AG04450 (cell line): ENCODE measurements at regions not wholly inside any gene's neighbourhood (a gene's known extent, or its start where the extent isn't known, plus 50 kb on each side); places are given as distances from the start of the nearest gene placed in this dataset.
"Not testable (repeated sequence)": the region's sequence is repeated elsewhere in the genome, so short reads cannot be mapped to it uniquely, and the experiment has no call there.

Experiments
- CTCF ChIA-PET: fragments of 300-600, 350-600 bp; formaldehyde crosslinking; extraction: SDS; loops from one replicate; lab custom pipeline; 2022; ENCODE audit warnings: antibody characterized with exemption, inconsistent platforms; lab: Charles Lee
- POLR2A ChIA-PET: fragments of 350-600 bp; formaldehyde crosslinking; extraction: SDS; loops from one replicate; lab custom pipeline; 2021; ENCODE audit warnings: antibody characterized with exemption, inconsistent platforms; lab: Yijun Ruan, JAX
- DNase-seq: peaks from one replicate; pipeline ENCODE4 v3.0.0-alpha.2; 2011; ENCODE audit warnings: low read depth, low spot score
- H3K27ac ChIP-seq: one replicate; pipeline ENCODE4 v1.5.1; 2012; ENCODE audit warnings: low read depth, low read length, control low read depth
- H3K27me3 ChIP-seq: one replicate; pipeline ENCODE4 v1.6.0; 2012; ENCODE audit warnings: low read length; ENCODE audit not compliant: control insufficient read depth, insufficient read depth
- H3K4me3 ChIP-seq: 2 replicates; pipeline ENCODE4 v1.5.1; 2011; ENCODE audit warnings: mild to moderate bottlenecking, low read depth, low read length, control low read depth
- H3K9me3 ChIP-seq: 2 replicates; pipeline ENCODE4 v1.5.1; 2012; ENCODE audit warnings: low read length; ENCODE audit not compliant: control insufficient read depth, insufficient read depth
- TF ChIP-seq, protein P1 (sequence below): IDR thresholded peaks from 2 replicates; pipeline ENCODE4 v1.5.1; 2011; ENCODE audit warnings: low read depth, low read length, control low read depth, inconsistent platforms

DNA sequence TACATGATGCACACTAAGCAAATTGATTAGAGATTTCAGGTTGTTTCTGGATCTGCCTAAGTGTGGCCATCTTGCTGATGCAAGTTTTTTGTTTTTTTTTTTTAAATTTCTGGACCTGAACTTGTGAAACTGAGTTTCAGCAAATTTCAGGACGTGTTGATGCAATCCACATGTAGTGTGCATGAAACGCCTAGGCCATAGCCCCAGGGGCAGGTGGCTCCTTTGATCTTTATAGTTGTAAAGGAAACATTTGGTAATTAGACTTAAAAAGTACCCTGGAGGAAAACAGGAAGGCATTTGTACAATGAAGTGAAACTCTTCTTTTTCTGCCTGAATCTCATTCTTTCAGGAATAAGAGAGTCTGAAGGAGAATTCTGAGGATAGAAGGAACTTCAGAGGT is 162.2 kb upstream of the LHX8 start:
- TF ChIP-seq, protein P1, sequence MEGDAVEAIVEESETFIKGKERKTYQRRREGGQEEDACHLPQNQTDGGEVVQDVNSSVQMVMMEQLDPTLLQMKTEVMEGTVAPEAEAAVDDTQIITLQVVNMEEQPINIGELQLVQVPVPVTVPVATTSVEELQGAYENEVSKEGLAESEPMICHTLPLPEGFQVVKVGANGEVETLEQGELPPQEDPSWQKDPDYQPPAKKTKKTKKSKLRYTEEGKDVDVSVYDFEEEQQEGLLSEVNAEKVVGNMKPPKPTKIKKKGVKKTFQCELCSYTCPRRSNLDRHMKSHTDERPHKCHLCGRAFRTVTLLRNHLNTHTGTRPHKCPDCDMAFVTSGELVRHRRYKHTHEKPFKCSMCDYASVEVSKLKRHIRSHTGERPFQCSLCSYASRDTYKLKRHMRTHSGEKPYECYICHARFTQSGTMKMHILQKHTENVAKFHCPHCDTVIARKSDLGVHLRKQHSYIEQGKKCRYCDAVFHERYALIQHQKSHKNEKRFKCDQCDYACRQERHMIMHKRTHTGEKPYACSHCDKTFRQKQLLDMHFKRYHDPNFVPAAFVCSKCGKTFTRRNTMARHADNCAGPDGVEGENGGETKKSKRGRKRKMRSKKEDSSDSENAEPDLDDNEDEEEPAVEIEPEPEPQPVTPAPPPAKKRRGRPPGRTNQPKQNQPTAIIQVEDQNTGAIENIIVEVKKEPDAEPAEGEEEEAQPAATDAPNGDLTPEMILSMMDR = no peak
- no peak overlapping the region for H3K27ac ChIP-seq
- H3K4me3 ChIP-seq = no peak overlapping the region
- POLR2A ChIA-PET = no interaction called here
- CTCF ChIA-PET = no interaction called here
- no peaks in the 10 kb centered on the region for H3K9me3 ChIP-seq
- no peak for DNase-seq
- no peaks in the 10 kb centered on the region for H3K27me3 ChIP-seq

DNA sequence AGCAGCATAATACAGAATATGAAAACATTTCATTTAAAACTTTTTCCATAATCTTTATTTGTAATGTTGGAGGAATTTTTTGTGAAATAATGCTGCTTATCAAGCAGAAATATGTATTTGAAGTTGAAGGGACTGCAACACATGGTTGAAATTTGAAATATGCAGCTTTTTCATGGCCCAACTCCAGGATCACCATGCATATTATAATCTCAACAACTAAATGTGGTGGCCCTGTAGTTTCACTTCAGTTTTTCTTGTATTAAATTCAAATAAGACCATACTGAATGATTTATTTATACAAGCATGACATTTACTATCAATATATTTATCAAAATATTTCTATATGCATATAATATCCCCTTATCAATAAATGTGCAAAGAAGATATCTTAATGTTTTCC is 157.7 kb upstream of the LHX8 start:
- CTCF ChIA-PET = no interaction called here

DNA sequence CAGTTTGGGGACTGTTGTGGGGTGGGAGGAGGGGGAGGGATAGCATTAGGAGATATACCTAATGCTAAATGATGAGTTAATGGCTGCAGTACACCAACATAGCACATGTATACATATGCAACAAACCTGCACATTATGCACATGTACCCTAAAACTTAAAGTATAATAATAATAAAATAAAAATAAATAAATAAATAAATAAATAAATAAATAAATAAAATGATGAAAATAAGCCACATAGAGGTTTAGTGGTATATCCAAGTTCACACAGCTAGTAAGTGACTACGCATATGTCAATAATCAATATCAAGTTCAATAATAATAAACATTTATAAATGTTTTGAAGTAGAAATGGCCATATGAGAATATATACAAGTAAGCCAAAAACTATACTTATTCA is 141.7 kb upstream of the LHX8 start:
- DNase-seq, H3K27me3 ChIP-seq, H3K4me3 ChIP-seq, CTCF ChIA-PET, H3K9me3 ChIP-seq, H3K27ac ChIP-seq: not testable (repeated sequence)
- POLR2A ChIA-PET = interaction anchor here (0.7 kb wide), 1 partner anchor 94 kb away, joined by 7 read pairs; no protein-coding TSS in a partner anchor

More for the DNA sequence above, 157.7 kb upstream of the LHX8 start:
- Histone ChIP-seq H3K4me3 (no peak overlapping the region), H3K27ac (no peak overlapping the region), H3K27me3 (no peaks in the 10 kb centered on the region), H3K9me3 (0 out of 2 replicates have a peak, but pooled peaks cover 3% of the 10 kb centered on the region)
- no peak for DNase-seq
- POLR2A ChIA-PET = no interaction called here
- TF ChIP-seq, protein P1 = no peak

GRCh38 chr1:74995821-74996220 is 138.4 kb upstream of the LHX8 start:
- CTCF ChIA-PET = no interaction called here

DNA sequence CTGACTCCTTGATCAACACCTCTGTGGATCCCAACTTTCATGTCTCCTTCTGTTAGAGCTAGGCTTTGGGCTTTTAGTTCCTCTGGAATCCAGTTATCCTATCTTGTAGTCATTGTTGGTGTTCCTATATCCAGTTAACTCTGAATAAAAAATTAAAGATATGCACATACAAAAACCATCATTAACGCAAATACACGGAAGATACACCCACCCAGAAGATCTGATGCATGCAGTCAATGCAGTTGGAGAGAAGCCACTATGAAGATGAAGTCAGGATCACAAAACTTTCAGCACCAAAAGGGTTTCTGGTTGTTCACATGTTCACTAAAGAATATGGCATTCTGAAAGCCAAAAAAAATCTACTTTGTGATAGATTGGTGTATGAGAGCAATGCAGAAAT is 123.6 kb upstream of the LHX8 start:
- CTCF ChIA-PET = no interaction called here
- POLR2A ChIA-PET = no interaction called here
- no peak for DNase-seq
- H3K27me3 ChIP-seq = no peaks in the 10 kb centered on the region
- no peak overlapping the region for H3K27ac ChIP-seq
- TF ChIP-seq, protein P1 = no peak
- H3K4me3 ChIP-seq = no peak overlapping the region
- H3K9me3 ChIP-seq = no peaks in the 10 kb centered on the region

More at GRCh38 chr1:74995821-74996220, 138.4 kb upstream of the LHX8 start:
- Histone ChIP-seq H3K4me3 (no peak overlapping the region), H3K27ac (no peak overlapping the region), H3K27me3 (no peaks in the 10 kb centered on the region), H3K9me3 (peaks cover 2% of the 10 kb centered on the region; the same call in 1 of the 2 replicates)
- no peak for DNase-seq
- POLR2A ChIA-PET = no interaction called here
- TF ChIP-seq, protein P1 = no peak

DNA sequence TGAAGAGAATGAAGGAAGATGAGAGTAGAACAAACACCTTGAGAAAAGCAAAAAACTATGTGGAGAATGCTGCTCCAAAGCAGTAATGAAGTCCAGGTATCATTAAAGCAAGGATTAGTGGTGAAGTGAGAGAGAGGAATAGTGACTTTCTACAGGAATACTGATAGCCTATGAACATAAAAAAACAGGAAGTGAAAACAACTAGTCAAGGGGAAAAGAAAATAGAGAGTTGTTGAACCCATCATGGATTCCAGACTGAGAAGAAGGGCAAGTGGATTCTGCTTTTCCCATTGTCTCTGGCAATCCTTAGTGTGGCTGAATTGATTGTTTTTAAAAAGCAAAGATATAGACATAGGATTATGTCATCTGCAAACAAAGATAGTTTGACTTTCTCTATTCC is 119.9 kb upstream of the LHX8 start:
- POLR2A ChIA-PET = no interaction called here
- TF ChIP-seq, protein P1 = no peak
- DNase-seq = no peak
- Histone ChIP-seq H3K4me3 (no peak overlapping the region), H3K9me3 (no peaks in the 10 kb centered on the region), H3K27me3 (no peaks in the 10 kb centered on the region), H3K27ac (no peak overlapping the region)
- CTCF ChIA-PET = no interaction called here
